ENCODE measurements at regions not wholly inside any gene's neighbourhood (a gene's known extent, or its start where the extent isn't known, plus 50 kb on each side); places are given as distances from the start of the nearest gene placed in this dataset.

- TF ChIP-seq POLR2A (IDR thresholded peaks at IDR 0.05) (no peak), CTCF (IDR thresholded peaks at IDR 0.05) (no peak)
These were observed 68.0 kb upstream of the HMGA2 start for GRCh38 chr12:65756267-65756666.
